Panc1 (cell line): ENCODE measurements at regions not wholly inside any gene's neighbourhood (a gene's known extent, or its start where the extent isn't known, plus 50 kb on each side); places are given as distances from the start of the nearest gene placed in this dataset.

Source experiments
- ATAC-seq: fragments of 200-7000 bp; cut with Tn5 transposase; 2 replicates; pipeline ENCODE4 v1.9.1; 2020; ENCODE audit warnings: mild to moderate bottlenecking, moderate library complexity
- BruUV-seq: library from RNA; stranded (reverse); fragments of 400-500 nt; replicated peaks from 2 replicates; lab custom pipeline; 2021; lab: Mats Ljungman, UMichigan
- CTCF ChIA-PET: fragments of 300-600 bp; sonication (Branson Sonifier 250); formaldehyde crosslinking; loops from one replicate; lab custom pipeline; 2022; ENCODE audit warnings: antibody characterized with exemption; lab: Charles Lee
- POLR2A ChIA-PET: fragments of 300-600 bp; sonication (Branson Sonifier 250); formaldehyde crosslinking; loops from one replicate; lab custom pipeline; 2022; ENCODE audit warnings: antibody characterized with exemption; lab: Charles Lee
- DNase-seq: peaks from one replicate; pipeline ENCODE4 v3.0.0-alpha.2; 2010; ENCODE audit warnings: low read depth, low spot score
- H3K27ac ChIP-seq: 2 replicates; pipeline ENCODE4 v1.5.1; 2011; ENCODE audit warnings: mild to moderate bottlenecking, low read length, inconsistent platforms
- H3K27me3 ChIP-seq: fragments of 200-500 bp; sonication (Bioruptor generic); 2 replicates; pipeline ENCODE4 v1.6.0; 2014; ENCODE audit warnings: low read length, inconsistent platforms; ENCODE audit not compliant: control insufficient read depth, insufficient read depth
- H3K36me3 ChIP-seq: fragments of 200-500 bp; sonication (Bioruptor generic); 2 replicates; pipeline ENCODE4 v1.5.1; 2014; ENCODE audit warnings: inconsistent platforms, mild to moderate bottlenecking, low read length, moderate library complexity; ENCODE audit not compliant: control insufficient read depth, insufficient read depth
- H3K4me1 ChIP-seq: 2 replicates; pipeline ENCODE4 v1.5.1; 2011; ENCODE audit warnings: inconsistent platforms, mild to moderate bottlenecking, low read length, moderate library complexity; ENCODE audit not compliant: control insufficient read depth, insufficient read depth
- H3K4me3 ChIP-seq, 2 experiments: 2 replicates each; pipeline ENCODE4 v1.5.1; 2011 to 2012; ENCODE audit warnings: low read depth in 2 of 2, low read length in 2 of 2, mild to moderate bottlenecking in 2 of 2, inconsistent platforms in 1 of 2, moderate library complexity in 1 of 2
- H3K9me3 ChIP-seq: fragments of 200-500 bp; sonication (Bioruptor generic); 2 replicates; pipeline ENCODE4 v1.5.1; 2014; ENCODE audit warnings: low read depth, mild to moderate bottlenecking, inconsistent platforms, low read length, moderate library complexity; ENCODE audit not compliant: control insufficient read depth, insufficient read depth
- CTCF ChIP-seq: fragments of 450-650 bp; IDR thresholded peaks from 2 replicates; pipeline ENCODE4 v1.5.1; 2017; ENCODE audit warnings: mild to moderate bottlenecking
- POLR2AphosphoS5 ChIP-seq: IDR thresholded peaks from 2 replicates; pipeline ENCODE4 v1.6.1; 2012; ENCODE audit warnings: mild to moderate bottlenecking, low read depth, low read length, moderate library complexity
- REST ChIP-seq, 2 experiments: IDR thresholded peaks; 2 replicates each; pipeline ENCODE4 v1.6.1; 2011 to 2012; ENCODE audit warnings: low read depth in 2 of 2, control low read depth in 1 of 2, low read length in 1 of 2, mild to moderate bottlenecking in 1 of 2, moderate library complexity in 1 of 2; ENCODE audit not compliant: insufficient read depth in 1 of 2
- SIN3A ChIP-seq: IDR thresholded peaks from 2 replicates; pipeline ENCODE4 v1.6.1; 2012; ENCODE audit warnings: low read depth, mild to moderate bottlenecking, low read length, moderate library complexity, borderline replicate concordance; ENCODE audit not compliant: insufficient read depth
- TCF7L2 ChIP-seq: IDR thresholded peaks from 2 replicates; pipeline ENCODE4 v1.6.1; 2011; ENCODE audit warnings: mild to moderate bottlenecking, low read depth, low read length, inconsistent platforms
- in situ Hi-C: cut with HindIII; loops from 2 replicates; pipeline ENCODE4 v1.10.0; 2016; ENCODE audit warnings: low sequenced_read_pairs, low pct_unique_long_range_greater_than_20kb
- intact Hi-C: fragments of 100-400 bp; cut with micrococcal nuclease; formaldehyde crosslinking; loops from one replicate; pipeline ENCODE4 v1.10.0; 2022; ENCODE audit not compliant: unreplicated experiment

GRCh38 chr10:2625094-2625493 lies 442.3 kb upstream of the PFKP start:
- ChIA-PET POLR2A (no interaction called here), CTCF (no interaction called here)
- no peaks in the 10 kb centered on the region for H3K36me3 ChIP-seq
- in situ Hi-C loops (no loop called here), intact Hi-C loops (no loop called here)
- no peaks in the 10 kb centered on the region for H3K9me3 ChIP-seq
- ATAC-seq: no peak
- H3K4me1 ChIP-seq: no peaks in the 10 kb centered on the region
- H3K4me3 ChIP-seq: no peak overlapping the region
- H3K27ac ChIP-seq: no peak overlapping the region
- no peak for TF ChIP-seq TCF7L2
- TF ChIP-seq SIN3A: no peak
- no peak for TF ChIP-seq CTCF
- TF ChIP-seq POLR2AphosphoS5: no peak
- no peak for TF ChIP-seq REST (IDR thresholded peaks at IDR 0.05; ENCODE audit: insufficient read depth in 1 of 2, low read depth in 2 of 2, low read length in 1 of 2)
- no peak for DNase-seq
- no TSS peak for BruUV-seq
- no peaks in the 10 kb centered on the region for H3K27me3 ChIP-seq

DNA sequence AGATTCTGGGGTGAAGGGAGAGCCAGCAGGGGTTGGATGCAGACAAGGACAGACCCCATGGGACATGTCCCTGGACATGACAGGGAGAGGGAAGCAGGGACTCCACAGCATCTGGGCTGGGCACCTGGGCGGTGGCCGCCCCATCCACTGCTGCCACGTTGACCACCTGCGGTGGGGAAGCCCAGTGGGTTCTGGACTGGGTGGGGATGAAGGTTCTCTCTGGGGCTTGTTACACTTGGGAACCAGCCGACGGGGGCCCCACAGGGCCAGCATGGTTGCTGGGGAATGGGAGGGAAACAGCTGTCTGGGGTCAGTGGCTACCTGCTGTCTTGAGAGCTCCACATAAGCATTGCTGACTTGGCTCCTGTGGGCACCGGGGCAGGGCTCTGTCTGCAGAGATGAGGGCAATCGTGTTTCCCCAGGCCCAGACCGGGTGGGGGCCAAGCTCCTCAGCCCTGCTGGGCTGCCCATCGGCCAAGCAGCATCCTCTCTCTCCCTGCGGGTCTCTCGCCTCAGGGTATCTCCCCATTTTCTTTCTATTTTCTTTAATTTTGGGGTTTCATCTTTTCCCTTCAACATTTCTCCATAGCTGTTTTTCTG lies 443.6 kb upstream of the PFKP start:
- TF ChIP-seq TCF7L2 (no peak), REST (IDR thresholded peaks at IDR 0.05; ENCODE audit: insufficient read depth in 1 of 2, low read depth in 2 of 2, low read length in 1 of 2) (no peak), CTCF (no peak), SIN3A (no peak), POLR2AphosphoS5 (no peak)
- no peaks in the 10 kb centered on the region for H3K36me3 ChIP-seq
- DNase-seq (no peak), ATAC-seq (no peak)
- no peaks in the 10 kb centered on the region for H3K4me1 ChIP-seq
- no peak overlapping the region for H3K4me3 ChIP-seq
- no peaks in the 10 kb centered on the region for H3K27me3 ChIP-seq
- intact Hi-C loops: no loop called here
- no peak overlapping the region for H3K27ac ChIP-seq
- no TSS peak for BruUV-seq
- in situ Hi-C loops: no loop called here
- no peaks in the 10 kb centered on the region for H3K9me3 ChIP-seq
- ChIA-PET CTCF (no interaction called here), POLR2A (no interaction called here)
